ENCODE measurements at regions not wholly inside any gene's neighbourhood (a gene's known extent, or its start where the extent isn't known, plus 50 kb on each side); places are given as distances from the start of the nearest gene placed in this dataset.
"Not testable (repeated sequence)": the region's sequence is repeated elsewhere in the genome, so short reads cannot be mapped to it uniquely, and the experiment has no call there.

GRCh38 chrX:88170553-88170952 is 576.5 kb upstream of the CPXCR1 start:
- 57 to 60% methylated on average over 3 of the region's 3 CpGs for WGBS, 2 donors
- H3K4me3 ChIP-seq: no peak overlapping the region
- no peak for TF ChIP-seq CTCF (IDR thresholded peaks at IDR 0.05; ENCODE audit: control extremely low read depth, extremely low read depth)

GRCh38 chrX:88173932-88174440 is 573.0 kb upstream of the CPXCR1 start:
- not testable (repeated sequence) for ATAC-seq (ENCODE audit: insufficient read depth, low FRiP score); H3K27ac ChIP-seq (ENCODE audit: low read depth in 1 of 2, low read length in 1 of 2); H3K4me1 ChIP-seq (ENCODE audit: control insufficient read depth in 5 of 5, insufficient read depth in 5 of 5, low read length in 5 of 5); H3K27me3 ChIP-seq (ENCODE audit: control insufficient read depth in 3 of 3, insufficient read depth in 3 of 3, low read length in 2 of 3); H3K9ac ChIP-seq (ENCODE audit: insufficient read depth in 1 of 2, low read length in 2 of 2); H3K4me3 ChIP-seq; H3K9me3 ChIP-seq (ENCODE audit: control insufficient read depth in 4 of 4, insufficient read depth in 3 of 4, low read length in 3 of 4); DNase-seq; H3K36me3 ChIP-seq (ENCODE audit: control insufficient read depth in 4 of 4, insufficient read depth in 4 of 4, low read length in 4 of 4)
- WGBS, 2 donors: 57 to 68% methylated on average over 4 of the region's 4 CpGs

More at GRCh38 chrX:88170553-88170952, 576.5 kb upstream of the CPXCR1 start:
- Histone ChIP-seq H3K36me3 (ENCODE audit: control insufficient read depth in 4 of 4, insufficient read depth in 4 of 4, low read length in 4 of 4) (no peaks in the 10 kb centered on the region), H3K4me1 (ENCODE audit: control insufficient read depth in 5 of 5, insufficient read depth in 5 of 5, low read length in 5 of 5) (no peaks in the 10 kb centered on the region), H3K27me3 (ENCODE audit: control insufficient read depth in 3 of 3, insufficient read depth in 3 of 3, low read length in 2 of 3) (peaks cover 0 to 5% (median 0%) of the 10 kb centered on the region in 3 donors), H3K9ac (ENCODE audit: insufficient read depth in 1 of 2, low read length in 2 of 2) (no peak overlapping the region), H3K27ac (ENCODE audit: low read depth in 1 of 2, low read length in 1 of 2) (no peak overlapping the region), H3K9me3 (ENCODE audit: control insufficient read depth in 4 of 4, insufficient read depth in 3 of 4, low read length in 3 of 4) (no peaks in the 10 kb centered on the region)
- ATAC-seq (ENCODE audit: insufficient read depth, low FRiP score) (no peak), DNase-seq (no peak)

- ATAC-seq (ENCODE audit: insufficient read depth, low FRiP score) (no peak), DNase-seq (no peak)
- no peak overlapping the region for H3K4me3 ChIP-seq
- no peak overlapping the region for H3K9ac ChIP-seq (ENCODE audit: insufficient read depth in 1 of 2, low read length in 2 of 2)
- no peaks in the 10 kb centered on the region for H3K36me3 ChIP-seq (ENCODE audit: control insufficient read depth in 4 of 4, insufficient read depth in 4 of 4, low read length in 4 of 4)
- H3K9me3 ChIP-seq (ENCODE audit: control insufficient read depth in 4 of 4, insufficient read depth in 3 of 4, low read length in 3 of 4): no peaks in the 10 kb centered on the region
- H3K27ac ChIP-seq (ENCODE audit: low read depth in 1 of 2, low read length in 1 of 2): no peak overlapping the region
- peaks cover 0 to 8% (median 0%) of the 10 kb centered on the region in 3 donors for H3K27me3 ChIP-seq (ENCODE audit: control insufficient read depth in 3 of 3, insufficient read depth in 3 of 3, low read length in 2 of 3)
- 60 to 81% methylated on average over 2 of the region's 2 CpGs for WGBS, 2 donors
- H3K4me1 ChIP-seq (ENCODE audit: control insufficient read depth in 5 of 5, insufficient read depth in 5 of 5, low read length in 5 of 5): no peaks in the 10 kb centered on the region
- TF ChIP-seq CTCF (IDR thresholded peaks at IDR 0.05; ENCODE audit: control extremely low read depth, extremely low read depth): no peak
Measured at GRCh38 chrX:88202149-88202548, 544.9 kb upstream of the CPXCR1 start.

GRCh38 chrX:88244066-88244465 is 503.0 kb upstream of the CPXCR1 start:
- no peak for TF ChIP-seq CTCF (IDR thresholded peaks at IDR 0.05; ENCODE audit: control extremely low read depth, extremely low read depth)

More at GRCh38 chrX:88244066-88244465, 503.0 kb upstream of the CPXCR1 start:
- Histone ChIP-seq H3K27ac (ENCODE audit: low read depth in 1 of 2, low read length in 1 of 2) (no peak overlapping the region), H3K4me3 (no peak overlapping the region), H3K4me1 (ENCODE audit: control insufficient read depth in 5 of 5, insufficient read depth in 5 of 5, low read length in 5 of 5) (no peaks in the 10 kb centered on the region), H3K27me3 (ENCODE audit: control insufficient read depth in 3 of 3, insufficient read depth in 3 of 3, low read length in 2 of 3) (no peaks in the 10 kb centered on the region), H3K9ac (ENCODE audit: insufficient read depth in 1 of 2, low read length in 2 of 2) (no peak overlapping the region), H3K9me3 (ENCODE audit: control insufficient read depth in 4 of 4, insufficient read depth in 3 of 4, low read length in 3 of 4) (no peaks in the 10 kb centered on the region), H3K36me3 (ENCODE audit: control insufficient read depth in 4 of 4, insufficient read depth in 4 of 4, low read length in 4 of 4) (no peaks in the 10 kb centered on the region)
- 48 to 65% methylated on average over 1 of the region's 1 CpG for WGBS, 2 donors
- DNase-seq (no peak), ATAC-seq (ENCODE audit: insufficient read depth, low FRiP score) (no peak)

All from lung (tissue), 11 donors.